ENCODE measurements at regions not wholly inside any gene's neighbourhood (a gene's known extent, or its start where the extent isn't known, plus 50 kb on each side); places are given as distances from the start of the nearest gene placed in this dataset.

GRCh38 chr3:150220799-150221198, 187.3 kb upstream of the TSC22D2 start:
- Histone ChIP-seq H3K4me1 (ENCODE audit: insufficient read depth, low read length) (peaks cover 6% of the 10 kb centered on the region; the same call in 1 of the 2 replicates), H3K4ac (ENCODE audit: low read depth, low read length) (no peak overlapping the region), H3K27ac (ENCODE audit: insufficient read length, low read depth, low read length) (no peak overlapping the region), H2BK12ac (ENCODE audit: insufficient read length, low read depth, low read length) (no peak overlapping the region), H4K91ac (ENCODE audit: insufficient read length, low read depth, low read length) (no peak overlapping the region), H3T11ph (ENCODE audit: low read length) (no peak overlapping the region), H3K23ac (ENCODE audit: insufficient read length, low read depth, low read length) (no peak overlapping the region), H3K27me3 (ENCODE audit: insufficient read depth, low read length) (peaks cover 2% of the 10 kb centered on the region; the same call in 1 of the 2 replicates), H2BK120ac (ENCODE audit: low read depth, low read length, poor library complexity, severe bottlenecking) (no peak overlapping the region), H3K79me2 (ENCODE audit: insufficient read depth, low read length) (no peaks in the 10 kb centered on the region), H3K4me2 (ENCODE audit: insufficient read depth, insufficient read length, low read length) (peak overlapping the region; percentile 49), H2BK5ac (ENCODE audit: insufficient read length, low read length) (no peak overlapping the region), H3K23me2 (ENCODE audit: insufficient read length, low read depth, low read length, poor library complexity, severe bottlenecking) (peaks cover 7% of the 10 kb centered on the region), H4K8ac (replicated peaks; ENCODE audit: insufficient read length, low read depth, low read length) (no peak overlapping the region), H3K18ac (ENCODE audit: insufficient read length, low read depth, low read length) (no peak overlapping the region), H3K56ac (ENCODE audit: insufficient read length, low read depth, low read length) (no peak overlapping the region), H2BK15ac (ENCODE audit: low read depth, low read length) (no peak overlapping the region), H2AFZ (ENCODE audit: low read length) (peak overlapping the region; percentile 65), H3K14ac (ENCODE audit: insufficient read depth, low read length) (no peak overlapping the region), H3K9me3 (ENCODE audit: control insufficient read depth, low read depth, low read length) (no peaks in the 10 kb centered on the region), H3K79me1 (ENCODE audit: insufficient read depth, low read depth, low read length, poor library complexity, severe bottlenecking) (no peaks in the 10 kb centered on the region), H2BK20ac (ENCODE audit: low read depth, low read length, poor library complexity, severe bottlenecking) (no peak overlapping the region), H3K9ac (ENCODE audit: extremely low read depth, insufficient read length, low read length) (no peak overlapping the region), H4K5ac (ENCODE audit: insufficient read length, low read depth, low read length) (no peak overlapping the region), H4K20me1 (ENCODE audit: control insufficient read depth, insufficient read depth, insufficient read length) (no peaks in the 10 kb centered on the region), H2AK5ac (ENCODE audit: insufficient read length, low read length) (no peak overlapping the region)
- TF ChIP-seq CTCF (conservative IDR thresholded peaks at IDR 0.05) = no peak
- Mint-ChIP-seq H3K27me3 (ENCODE audit: low read depth) (peaks cover 32% of the 10 kb centered on the region), H3K9me3 (peaks cover 10 to 11% of the 10 kb centered on the region in 2 experiments), H3K4me1 (peaks cover 31 to 33% of the 10 kb centered on the region in 2 experiments), H3K27ac (no peak overlapping the region), H3K4me3 (peak overlapping the region; percentile 42 to 66; a peak in 3 of 5 replicates), H3K36me3 (ENCODE audit: insufficient read depth in 1 of 3, low read depth in 3 of 3) (peaks cover 0 to 8% (median 4%) of the 10 kb centered on the region in 3 experiments; a peak in 3 of 7 replicates)
- no CpG with 5 or more reads among the region's 5 CpGs for WGBS (ENCODE audit: extremely low coverage, insufficient read length, low lambda C conversion rate)
- no peak for DNase-seq
